ENCODE measurements at regions not wholly inside any gene's neighbourhood (a gene's known extent, or its start where the extent isn't known, plus 50 kb on each side); places are given as distances from the start of the nearest gene placed in this dataset.

- intact Hi-C loops (cut with micrococcal nuclease; ENCODE audit: unreplicated experiment) = no loop called here
- Histone ChIP-seq H3K4me3 (ENCODE audit: low read depth, low read length, poor library complexity, severe bottlenecking) (no peak overlapping the region), H3K36me3 (ENCODE audit: insufficient read depth, low read length, poor library complexity, severe bottlenecking) (no peaks in the 10 kb centered on the region), H3K4me1 (ENCODE audit: insufficient read depth, low read length, poor library complexity, severe bottlenecking) (no peaks in the 10 kb centered on the region), H3K9me3 (ENCODE audit: low read depth, low read length, poor library complexity, severe bottlenecking) (no peaks in the 10 kb centered on the region), H3K27ac (ENCODE audit: low read depth, low read length, poor library complexity, severe bottlenecking) (no peak overlapping the region), H3K27me3 (replicated peaks; ENCODE audit: insufficient read depth, low read depth, low read length, poor library complexity) (no peaks in the 10 kb centered on the region)
- BruUV-seq (replicated peaks) = no TSS peak
- POLR2A ChIA-PET (ENCODE audit: low non-redundant PET) = no interaction called here
- CTCF ChIA-PET = no interaction called here
- TF ChIP-seq, protein P1, sequence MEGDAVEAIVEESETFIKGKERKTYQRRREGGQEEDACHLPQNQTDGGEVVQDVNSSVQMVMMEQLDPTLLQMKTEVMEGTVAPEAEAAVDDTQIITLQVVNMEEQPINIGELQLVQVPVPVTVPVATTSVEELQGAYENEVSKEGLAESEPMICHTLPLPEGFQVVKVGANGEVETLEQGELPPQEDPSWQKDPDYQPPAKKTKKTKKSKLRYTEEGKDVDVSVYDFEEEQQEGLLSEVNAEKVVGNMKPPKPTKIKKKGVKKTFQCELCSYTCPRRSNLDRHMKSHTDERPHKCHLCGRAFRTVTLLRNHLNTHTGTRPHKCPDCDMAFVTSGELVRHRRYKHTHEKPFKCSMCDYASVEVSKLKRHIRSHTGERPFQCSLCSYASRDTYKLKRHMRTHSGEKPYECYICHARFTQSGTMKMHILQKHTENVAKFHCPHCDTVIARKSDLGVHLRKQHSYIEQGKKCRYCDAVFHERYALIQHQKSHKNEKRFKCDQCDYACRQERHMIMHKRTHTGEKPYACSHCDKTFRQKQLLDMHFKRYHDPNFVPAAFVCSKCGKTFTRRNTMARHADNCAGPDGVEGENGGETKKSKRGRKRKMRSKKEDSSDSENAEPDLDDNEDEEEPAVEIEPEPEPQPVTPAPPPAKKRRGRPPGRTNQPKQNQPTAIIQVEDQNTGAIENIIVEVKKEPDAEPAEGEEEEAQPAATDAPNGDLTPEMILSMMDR (conservative IDR thresholded peaks at IDR 0.05; ENCODE audit: low read depth, low read length) = no peak
- TF ChIP-seq EZH2 (IDR thresholded peaks at IDR 0.05; ENCODE audit: borderline replicate concordance, low read depth, low read length, poor library complexity, severe bottlenecking) = no peak
- DNase-seq (ENCODE audit: low spot score) = no peak
Observed at GRCh38 chr2:107258531-107259407, 372.8 kb upstream of the ST6GAL2 start.

GRCh38 chr2:107259408-107260195 is 373.6 kb upstream of the ST6GAL2 start:
- H3K27me3 ChIP-seq (replicated peaks; ENCODE audit: insufficient read depth, low read depth, low read length, poor library complexity) = no peaks in the 10 kb centered on the region
- intact Hi-C loops (cut with micrococcal nuclease; ENCODE audit: unreplicated experiment) = no loop called here
- no peaks in the 10 kb centered on the region for H3K4me1 ChIP-seq (ENCODE audit: insufficient read depth, low read length, poor library complexity, severe bottlenecking)
- H3K36me3 ChIP-seq (ENCODE audit: insufficient read depth, low read length, poor library complexity, severe bottlenecking) = no peaks in the 10 kb centered on the region
- TF ChIP-seq, protein P1 (conservative IDR thresholded peaks at IDR 0.05; ENCODE audit: low read depth, low read length) = no peak
- no peak for TF ChIP-seq EZH2 (IDR thresholded peaks at IDR 0.05; ENCODE audit: borderline replicate concordance, low read depth, low read length, poor library complexity, severe bottlenecking)
- BruUV-seq (replicated peaks) = no TSS peak
- peaks cover 4% of the 10 kb centered on the region for H3K9me3 ChIP-seq (ENCODE audit: low read depth, low read length, poor library complexity, severe bottlenecking)
- no peak overlapping the region for H3K27ac ChIP-seq (ENCODE audit: low read depth, low read length, poor library complexity, severe bottlenecking)
- CTCF ChIA-PET = no interaction called here
- no peak for DNase-seq (ENCODE audit: low spot score)
- POLR2A ChIA-PET (ENCODE audit: low non-redundant PET) = no interaction called here
- no peak overlapping the region for H3K4me3 ChIP-seq (ENCODE audit: low read depth, low read length, poor library complexity, severe bottlenecking)

GRCh38 chr2:107263628-107264027 is 377.7 kb upstream of the ST6GAL2 start:
- Histone ChIP-seq H3K4me3 (ENCODE audit: low read depth, low read length, poor library complexity, severe bottlenecking) (no peak overlapping the region), H3K4me1 (ENCODE audit: insufficient read depth, low read length, poor library complexity, severe bottlenecking) (no peaks in the 10 kb centered on the region), H3K36me3 (ENCODE audit: insufficient read depth, low read length, poor library complexity, severe bottlenecking) (no peaks in the 10 kb centered on the region), H3K9me3 (ENCODE audit: low read depth, low read length, poor library complexity, severe bottlenecking) (peaks cover 4% of the 10 kb centered on the region), H3K27ac (ENCODE audit: low read depth, low read length, poor library complexity, severe bottlenecking) (no peak overlapping the region), H3K27me3 (replicated peaks; ENCODE audit: insufficient read depth, low read depth, low read length, poor library complexity) (no peaks in the 10 kb centered on the region)
- TF ChIP-seq EZH2 (IDR thresholded peaks at IDR 0.05; ENCODE audit: borderline replicate concordance, low read depth, low read length, poor library complexity, severe bottlenecking) = no peak
- TF ChIP-seq, protein P1 (conservative IDR thresholded peaks at IDR 0.05; ENCODE audit: low read depth, low read length) = no peak
- no peak for DNase-seq (ENCODE audit: low spot score)
- intact Hi-C loops (cut with micrococcal nuclease; ENCODE audit: unreplicated experiment) = no loop called here
- ChIA-PET CTCF (no interaction called here), POLR2A (ENCODE audit: low non-redundant PET) (no interaction called here)
- BruUV-seq (replicated peaks) = no TSS peak

Measured in A673 (cell line).